ENCODE measurements at regions not wholly inside any gene's neighbourhood (a gene's known extent, or its start where the extent isn't known, plus 50 kb on each side); places are given as distances from the start of the nearest gene placed in this dataset.

DNA sequence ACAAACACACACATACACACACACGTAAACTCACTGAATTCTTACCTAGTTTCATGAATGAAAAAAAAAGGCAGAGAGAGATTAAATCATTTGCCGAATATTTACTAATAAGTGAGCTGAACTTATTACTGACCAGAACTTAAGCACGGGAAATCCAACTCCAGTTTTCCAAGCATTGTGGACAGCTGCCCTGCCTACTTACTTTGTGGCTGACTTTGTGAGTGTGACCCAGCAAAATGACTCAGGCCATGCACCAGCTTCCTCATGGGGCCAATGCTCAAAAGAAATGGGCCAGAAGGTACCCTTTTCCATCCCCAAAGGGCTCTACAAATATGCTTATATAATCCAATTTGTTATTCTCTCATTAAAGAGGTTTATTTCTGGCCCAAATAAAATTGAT is 87.4 kb upstream of the RHOBTB1 start:
- Histone ChIP-seq H3K4me1 (ENCODE audit: control insufficient read depth in 1 of 2, insufficient read depth in 2 of 2, low read length in 2 of 2) (peaks cover 6% of the 10 kb centered on the region in 2 experiments), H3K4me3 (ENCODE audit: low read depth, low read length) (no peak overlapping the region), H2AK5ac (ENCODE audit: low read length) (no peak overlapping the region), H3K27me3 (ENCODE audit: insufficient read depth, low read length) (no peaks in the 10 kb centered on the region), H3K79me2 (ENCODE audit: control insufficient read depth, insufficient read depth, low read length, poor library complexity) (no peaks in the 10 kb centered on the region), H3K9ac (ENCODE audit: low read length) (no peak overlapping the region), H3K14ac (ENCODE audit: low read length) (no peak overlapping the region), H3K23ac (ENCODE audit: low read length) (no peak overlapping the region), H4K12ac (ENCODE audit: low read depth, low read length) (no peak overlapping the region), H3K27ac (ENCODE audit: low read depth, low read length) (no peak overlapping the region), H2BK120ac (ENCODE audit: insufficient read depth, low read length, poor library complexity) (no peak overlapping the region), H3K36me3 (ENCODE audit: control insufficient read depth in 1 of 2, insufficient read depth in 2 of 2, low read length in 2 of 2) (no peaks in the 10 kb centered on the region), H3K4ac (ENCODE audit: low read depth, low read length) (no peak overlapping the region), H4K8ac (ENCODE audit: low read depth, low read length) (no peak overlapping the region), H2AFZ (ENCODE audit: insufficient read depth, low read length, poor library complexity) (no peak overlapping the region), H3K79me1 (ENCODE audit: low read length) (peaks cover 5% of the 10 kb centered on the region), H2BK5ac (ENCODE audit: low read depth, low read length, poor library complexity) (no peak overlapping the region), H3K18ac (ENCODE audit: low read length) (no peak overlapping the region), H3K4me2 (ENCODE audit: low read length) (no peak overlapping the region), H4K91ac (ENCODE audit: low read depth, low read length) (no peak overlapping the region), H3K9me3 (ENCODE audit: insufficient read depth, low read depth, low read length) (no peaks in the 10 kb centered on the region), H2BK12ac (ENCODE audit: low read length) (no peak overlapping the region)
- DNase-seq: no peak
- no CpG with 5 or more reads among the region's 3 CpGs for WGBS (ENCODE audit: extremely low coverage, insufficient coverage, insufficient read length)

GRCh38 chr10:61029411-61029810 is 85.4 kb upstream of the RHOBTB1 start:
- Histone ChIP-seq H3K4me3 (ENCODE audit: low read depth, low read length) (no peak overlapping the region), H3K4me1 (ENCODE audit: control insufficient read depth in 1 of 2, insufficient read depth in 2 of 2, low read length in 2 of 2) (peaks cover 6% of the 10 kb centered on the region in 2 experiments), H4K91ac (ENCODE audit: low read depth, low read length) (no peak overlapping the region), H3K9ac (ENCODE audit: low read length) (no peak overlapping the region), H3K18ac (ENCODE audit: low read length) (no peak overlapping the region), H3K9me3 (ENCODE audit: insufficient read depth, low read depth, low read length) (no peaks in the 10 kb centered on the region), H3K23ac (ENCODE audit: low read length) (no peak overlapping the region), H3K79me2 (ENCODE audit: control insufficient read depth, insufficient read depth, low read length, poor library complexity) (no peaks in the 10 kb centered on the region), H3K79me1 (ENCODE audit: low read length) (peaks cover 6% of the 10 kb centered on the region), H2AK5ac (ENCODE audit: low read length) (no peak overlapping the region), H2BK12ac (ENCODE audit: low read length) (no peak overlapping the region), H2BK120ac (ENCODE audit: insufficient read depth, low read length, poor library complexity) (no peak overlapping the region), H3K4ac (ENCODE audit: low read depth, low read length) (no peak overlapping the region), H3K27ac (ENCODE audit: low read depth, low read length) (no peak overlapping the region), H2AFZ (ENCODE audit: insufficient read depth, low read length, poor library complexity) (no peak overlapping the region), H3K14ac (ENCODE audit: low read length) (no peak overlapping the region), H2BK5ac (ENCODE audit: low read depth, low read length, poor library complexity) (no peak overlapping the region), H4K8ac (ENCODE audit: low read depth, low read length) (no peak overlapping the region), H3K4me2 (ENCODE audit: low read length) (no peak overlapping the region), H3K27me3 (ENCODE audit: insufficient read depth, low read length) (no peaks in the 10 kb centered on the region), H3K36me3 (ENCODE audit: control insufficient read depth in 1 of 2, insufficient read depth in 2 of 2, low read length in 2 of 2) (no peaks in the 10 kb centered on the region), H4K12ac (ENCODE audit: low read depth, low read length) (no peak overlapping the region)
- WGBS (ENCODE audit: extremely low coverage, insufficient coverage, insufficient read length): no CpG with 5 or more reads among the region's 2 CpGs
- no peak for DNase-seq

GRCh38 chr10:61028861-61029361 is 84.9 kb upstream of the RHOBTB1 start:
- Histone ChIP-seq H3K14ac (ENCODE audit: low read length) (no peak overlapping the region), H3K79me2 (ENCODE audit: control insufficient read depth, insufficient read depth, low read length, poor library complexity) (no peaks in the 10 kb centered on the region), H3K27me3 (ENCODE audit: insufficient read depth, low read length) (no peaks in the 10 kb centered on the region), H3K4ac (ENCODE audit: low read depth, low read length) (no peak overlapping the region), H3K18ac (ENCODE audit: low read length) (no peak overlapping the region), H3K27ac (ENCODE audit: low read depth, low read length) (peak overlapping the region; percentile 60), H3K23ac (ENCODE audit: low read length) (no peak overlapping the region), H3K79me1 (ENCODE audit: low read length) (peaks cover 6% of the 10 kb centered on the region), H4K12ac (ENCODE audit: low read depth, low read length) (no peak overlapping the region), H2AK5ac (ENCODE audit: low read length) (no peak overlapping the region), H2BK5ac (ENCODE audit: low read depth, low read length, poor library complexity) (no peak overlapping the region), H2BK12ac (ENCODE audit: low read length) (peak overlapping the region; percentile 30), H3K36me3 (ENCODE audit: control insufficient read depth in 1 of 2, insufficient read depth in 2 of 2, low read length in 2 of 2) (no peaks in the 10 kb centered on the region), H2AFZ (ENCODE audit: insufficient read depth, low read length, poor library complexity) (no peak overlapping the region), H3K4me2 (ENCODE audit: low read length) (no peak overlapping the region), H3K9ac (ENCODE audit: low read length) (no peak overlapping the region), H3K4me1 (ENCODE audit: control insufficient read depth in 1 of 2, insufficient read depth in 2 of 2, low read length in 2 of 2) (peaks cover 6% of the 10 kb centered on the region in 2 experiments), H3K9me3 (ENCODE audit: insufficient read depth, low read depth, low read length) (no peaks in the 10 kb centered on the region), H4K8ac (ENCODE audit: low read depth, low read length) (no peak overlapping the region), H4K91ac (ENCODE audit: low read depth, low read length) (peak overlapping the region; percentile 28), H2BK120ac (ENCODE audit: insufficient read depth, low read length, poor library complexity) (no peak overlapping the region), H3K4me3 (ENCODE audit: low read depth, low read length) (no peak overlapping the region)
- no CpG with 5 or more reads among the region's 5 CpGs for WGBS (ENCODE audit: extremely low coverage, insufficient coverage, insufficient read length)
- DNase-seq: peak; percentile 30 to 39

GRCh38 chr10:61024856-61025201 is 80.8 kb upstream of the RHOBTB1 start:
- H3K27me3 ChIP-seq (ENCODE audit: insufficient read depth, low read length): no peaks in the 10 kb centered on the region
- H2BK5ac ChIP-seq (ENCODE audit: low read depth, low read length, poor library complexity): no peak overlapping the region
- no peak overlapping the region for H4K91ac ChIP-seq (ENCODE audit: low read depth, low read length)
- H3K79me1 ChIP-seq (ENCODE audit: low read length): peaks cover 6% of the 10 kb centered on the region
- no peak overlapping the region for H3K9ac ChIP-seq (ENCODE audit: low read length)
- WGBS (ENCODE audit: extremely low coverage, insufficient coverage, insufficient read length): no CpG with 5 or more reads among the region's 2 CpGs
- H4K12ac ChIP-seq (ENCODE audit: low read depth, low read length): no peak overlapping the region
- no peaks in the 10 kb centered on the region for H3K9me3 ChIP-seq (ENCODE audit: insufficient read depth, low read depth, low read length)
- no peak overlapping the region for H3K18ac ChIP-seq (ENCODE audit: low read length)
- H3K79me2 ChIP-seq (ENCODE audit: control insufficient read depth, insufficient read depth, low read length, poor library complexity): no peaks in the 10 kb centered on the region
- no peak overlapping the region for H3K14ac ChIP-seq (ENCODE audit: low read length)
- peaks cover 6% of the 10 kb centered on the region in 2 experiments for H3K4me1 ChIP-seq (ENCODE audit: control insufficient read depth in 1 of 2, insufficient read depth in 2 of 2, low read length in 2 of 2)
- H4K8ac ChIP-seq (ENCODE audit: low read depth, low read length): no peak overlapping the region
- H3K36me3 ChIP-seq (ENCODE audit: control insufficient read depth in 1 of 2, insufficient read depth in 2 of 2, low read length in 2 of 2): no peaks in the 10 kb centered on the region
- H3K4me2 ChIP-seq (ENCODE audit: low read length): no peak overlapping the region
- H3K4me3 ChIP-seq (ENCODE audit: low read depth, low read length): no peak overlapping the region
- H3K4ac ChIP-seq (ENCODE audit: low read depth, low read length): no peak overlapping the region
- H3K23ac ChIP-seq (ENCODE audit: low read length): no peak overlapping the region
- DNase-seq: peak in 1 of 2 donors; percentile 33
- no peak overlapping the region for H2AK5ac ChIP-seq (ENCODE audit: low read length)
- no peak overlapping the region for H2BK120ac ChIP-seq (ENCODE audit: insufficient read depth, low read length, poor library complexity)
- H2BK12ac ChIP-seq (ENCODE audit: low read length): no peak overlapping the region
- H3K27ac ChIP-seq (ENCODE audit: low read depth, low read length): no peak overlapping the region
- H2AFZ ChIP-seq (ENCODE audit: insufficient read depth, low read length, poor library complexity): no peak overlapping the region

Measured in trophoblast cell (in vitro differentiated cells and primary cell).